ENCODE measurements at regions not wholly inside any gene's neighbourhood (a gene's known extent, or its start where the extent isn't known, plus 50 kb on each side); places are given as distances from the start of the nearest gene placed in this dataset.

DNA sequence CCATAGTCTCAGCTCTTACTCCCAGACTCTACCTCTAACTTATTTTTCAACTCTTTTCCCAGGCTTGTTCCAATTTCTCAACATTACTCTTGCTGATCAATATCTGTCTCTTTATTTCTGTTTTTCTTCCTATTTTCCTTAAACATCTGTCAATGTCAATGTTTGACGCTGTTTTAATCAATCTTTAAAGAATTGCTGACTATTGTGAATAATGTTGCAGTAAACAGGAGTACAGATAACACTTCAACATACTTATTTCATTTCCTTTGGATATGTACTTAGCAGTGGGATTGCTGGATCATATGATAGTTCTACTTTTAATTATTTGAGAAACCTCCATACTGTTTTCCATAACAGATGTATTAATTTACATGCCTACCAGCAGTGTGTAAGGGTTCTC is 229.0 kb downstream of the TRIM36 start:
- TF ChIP-seq, protein P1, sequence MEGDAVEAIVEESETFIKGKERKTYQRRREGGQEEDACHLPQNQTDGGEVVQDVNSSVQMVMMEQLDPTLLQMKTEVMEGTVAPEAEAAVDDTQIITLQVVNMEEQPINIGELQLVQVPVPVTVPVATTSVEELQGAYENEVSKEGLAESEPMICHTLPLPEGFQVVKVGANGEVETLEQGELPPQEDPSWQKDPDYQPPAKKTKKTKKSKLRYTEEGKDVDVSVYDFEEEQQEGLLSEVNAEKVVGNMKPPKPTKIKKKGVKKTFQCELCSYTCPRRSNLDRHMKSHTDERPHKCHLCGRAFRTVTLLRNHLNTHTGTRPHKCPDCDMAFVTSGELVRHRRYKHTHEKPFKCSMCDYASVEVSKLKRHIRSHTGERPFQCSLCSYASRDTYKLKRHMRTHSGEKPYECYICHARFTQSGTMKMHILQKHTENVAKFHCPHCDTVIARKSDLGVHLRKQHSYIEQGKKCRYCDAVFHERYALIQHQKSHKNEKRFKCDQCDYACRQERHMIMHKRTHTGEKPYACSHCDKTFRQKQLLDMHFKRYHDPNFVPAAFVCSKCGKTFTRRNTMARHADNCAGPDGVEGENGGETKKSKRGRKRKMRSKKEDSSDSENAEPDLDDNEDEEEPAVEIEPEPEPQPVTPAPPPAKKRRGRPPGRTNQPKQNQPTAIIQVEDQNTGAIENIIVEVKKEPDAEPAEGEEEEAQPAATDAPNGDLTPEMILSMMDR (IDR thresholded peaks at IDR 0.05), result no peak
- TF ChIP-seq POLR2A (IDR thresholded peaks at IDR 0.05), result no peak
